SK-N-SH (cell line): ENCODE measurements at regions not wholly inside any gene's neighbourhood (a gene's known extent, or its start where the extent isn't known, plus 50 kb on each side); places are given as distances from the start of the nearest gene placed in this dataset.

Source experiments
- CTCF ChIA-PET: fragments of 300-600, 350-600 bp; formaldehyde crosslinking; extraction: SDS; loops from one replicate; lab custom pipeline; 2021; lab: Yijun Ruan, JAX
- POLR2A ChIA-PET: fragments of 350-600 bp; sonication (Branson Sonifier 250); formaldehyde crosslinking; extraction: SDS; loops from one replicate; lab custom pipeline; 2020; ENCODE audit warnings: antibody characterized with exemption, inconsistent platforms; lab: Yijun Ruan, JAX
- DNase-seq: peaks from one replicate; pipeline ENCODE4 v3.0.0; 2012
- H2AFZ ChIP-seq: fragments of 200-600 bp; sonication (generic); 2 replicates; pipeline ENCODE4 v1.8.1; 2016; ENCODE audit warnings: antibody characterized with exemption, mild to moderate bottlenecking, low read depth
- H3F3A ChIP-seq: fragments of 200-600 bp; sonication (generic); replicated peaks from 2 replicates; pipeline ENCODE3; 2016; ENCODE audit warnings: antibody characterized with exemption, mild to moderate bottlenecking; ENCODE audit not compliant: insufficient read depth
- H3K27ac ChIP-seq, 2 experiments: fragments of 200-500 bp in 1 of 2; fragments of 200-600 bp in 1 of 2; sonication (Bioruptor generic) in 1 of 2; sonication (generic), shearing (Covaris generic) in 1 of 2; 2 replicates each; pipeline versions ENCODE4 v1.5.1 to v1.6.1; 2014 to 2016; ENCODE audit warnings: low read depth in 2 of 2, inconsistent platforms in 1 of 2, low read length in 1 of 2, mild to moderate bottlenecking in 1 of 2, mixed read lengths in 1 of 2
- H3K27me3 ChIP-seq: fragments of 200-600 bp; sonication (generic), shearing (Covaris generic); 2 replicates; pipeline ENCODE4 v1.6.1; 2016; ENCODE audit warnings: mixed run types; ENCODE audit not compliant: insufficient read depth
- H3K36me3 ChIP-seq, 2 experiments: fragments of 200-500 bp in 1 of 2; fragments of 200-600 bp in 1 of 2; sonication (Bioruptor generic) in 1 of 2; sonication (generic) in 1 of 2; replicated peaks in 1 of 2; 2 replicates each; pipeline versions ENCODE3 to v1.5.1; 2014 to 2016; ENCODE audit warnings: low read length in 1 of 2, mild to moderate bottlenecking in 1 of 2; ENCODE audit not compliant: insufficient read depth in 2 of 2, control insufficient read depth in 1 of 2
- H3K4me1 ChIP-seq, 2 experiments: fragments of 200-500 bp in 1 of 2; fragments of 200-600 bp in 1 of 2; sonication (Bioruptor generic) in 1 of 2; sonication (generic), shearing (Covaris generic) in 1 of 2; 2 replicates each; pipeline versions ENCODE4 v1.5.1 to v1.6.1; 2014 to 2016; ENCODE audit warnings: low read depth in 1 of 2, low read length in 1 of 2, mixed run types in 1 of 2; ENCODE audit not compliant: insufficient read depth in 2 of 2, control insufficient read depth in 1 of 2
- H3K4me2 ChIP-seq: fragments of 200-600 bp; sonication (generic), shearing (Covaris generic); 2 replicates; pipeline ENCODE4 v1.6.1; 2017; ENCODE audit warnings: mixed run types
- H3K4me3 ChIP-seq, 2 experiments: fragments of 200-500 bp in 1 of 2; fragments of 200-600 bp in 1 of 2; sonication (Bioruptor generic) in 1 of 2; sonication (generic), shearing (Covaris generic) in 1 of 2; 2 replicates each; pipeline versions ENCODE4 v1.5.1 to v1.8.1; 2014 to 2016; ENCODE audit warnings: low read depth in 2 of 2, inconsistent platforms in 1 of 2, low read length in 1 of 2, mild to moderate bottlenecking in 1 of 2, mixed read lengths in 1 of 2, moderate library complexity in 1 of 2
- H3K79me2 ChIP-seq: fragments of 200-600 bp; sonication (generic); 2 replicates; pipeline ENCODE4 v1.8.1; 2017; ENCODE audit warnings: mild to moderate bottlenecking; ENCODE audit not compliant: insufficient read depth
- H3K9ac ChIP-seq: fragments of 200-600 bp; sonication (generic); 2 replicates; pipeline ENCODE4 v1.6.1; 2017; ENCODE audit warnings: mixed run types
- H3K9me2 ChIP-seq: fragments of 200-600 bp; sonication (generic); 2 replicates; pipeline ENCODE4 v1.6.1; 2017; ENCODE audit warnings: mixed run types
- H3K9me3 ChIP-seq: fragments of 200-600 bp; sonication (generic); 2 replicates; pipeline ENCODE4 v1.6.1; 2017; ENCODE audit warnings: mixed run types, mild to moderate bottlenecking, moderate library complexity
- H4K20me1 ChIP-seq: fragments of 200-600 bp; sonication (generic); 2 replicates; pipeline ENCODE4 v1.6.1; 2017; ENCODE audit warnings: mild to moderate bottlenecking, mixed run types; ENCODE audit not compliant: insufficient read depth
- ELF1 ChIP-seq: IDR thresholded peaks from 2 replicates; pipeline ENCODE4 v1.4.0; 2012
- FOSL2 ChIP-seq: IDR thresholded peaks from 2 replicates; pipeline ENCODE4 v1.4.0; 2012; ENCODE audit warnings: low read depth, mild to moderate bottlenecking, moderate library complexity, borderline replicate concordance
- GABPA ChIP-seq: IDR thresholded peaks from 2 replicates; pipeline ENCODE4 v1.4.0; 2012; ENCODE audit warnings: low read depth, mild to moderate bottlenecking
- GATA2 ChIP-seq: sonication (generic); formaldehyde crosslinking; IDR thresholded peaks from 2 replicates; pipeline ENCODE4 v1.5.0; 2020; ENCODE audit warnings: mild to moderate bottlenecking, missing genetic modification reagents
- RAD21 ChIP-seq: IDR thresholded peaks from 2 replicates; pipeline ENCODE4 v1.6.1; 2012; ENCODE audit warnings: mild to moderate bottlenecking, low read length
- RXRA ChIP-seq: IDR thresholded peaks from 2 replicates; pipeline ENCODE4 v1.4.0; 2012; ENCODE audit warnings: low read depth, mild to moderate bottlenecking, borderline replicate concordance
- WGBS: methylation state at CpG from one replicate; pipeline ENCODE4 v1.1.6; 2017; ENCODE audit warnings: low lambda C conversion rate; 5-methylcytosine and 5-hydroxymethylcytosine counted together
- TF ChIP-seq, protein P1 (sequence below): IDR thresholded peaks from 2 replicates; pipeline ENCODE4 v1.4.0; 2012; ENCODE audit warnings: low read depth
- TF ChIP-seq, protein P2 (sequence below): IDR thresholded peaks from 2 replicates; pipeline ENCODE4 v1.4.0; 2012; ENCODE audit warnings: low read depth, borderline replicate concordance
- TF ChIP-seq, protein P3 (sequence below): IDR thresholded peaks from 2 replicates; pipeline ENCODE4; 2012

DNA sequence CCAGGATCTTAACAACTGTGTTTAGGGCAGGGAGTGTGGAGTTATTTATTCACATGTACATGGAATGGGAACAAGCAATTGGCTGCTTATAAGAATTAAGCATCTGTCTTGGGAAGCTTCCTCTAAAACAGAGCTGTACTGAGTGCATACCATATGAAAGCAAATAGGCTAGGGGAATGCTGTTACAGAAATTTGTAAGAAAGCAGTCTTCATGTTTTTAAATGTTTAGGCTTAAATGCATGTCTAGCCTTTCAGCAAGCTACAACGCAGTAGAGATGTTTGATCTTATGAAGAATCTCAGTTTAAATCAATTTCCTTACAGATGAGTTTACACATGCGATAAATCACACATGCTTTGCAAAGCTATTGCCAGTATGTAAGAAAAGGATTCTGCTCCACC is 123.1 kb upstream of the MID1 start:
- Histone ChIP-seq H2AFZ (no peak overlapping the region), H3K27ac (no peak overlapping the region), H3K4me3 (no peak overlapping the region), H3K9me3 (no peaks in the 10 kb centered on the region), H4K20me1 (no peaks in the 10 kb centered on the region), H3K79me2 (no peaks in the 10 kb centered on the region), H3K9me2 (no peaks in the 10 kb centered on the region), H3K27me3 (no peaks in the 10 kb centered on the region), H3F3A (no peaks in the 10 kb centered on the region), H3K4me1 (peaks cover 0 to 8% of the 10 kb centered on the region in 2 experiments; a peak in 2 of 4 replicates), H3K9ac (no peak overlapping the region), H3K36me3 (no peaks in the 10 kb centered on the region), H3K4me2 (no peak overlapping the region)
- no peak for DNase-seq
- TF ChIP-seq, protein P1, sequence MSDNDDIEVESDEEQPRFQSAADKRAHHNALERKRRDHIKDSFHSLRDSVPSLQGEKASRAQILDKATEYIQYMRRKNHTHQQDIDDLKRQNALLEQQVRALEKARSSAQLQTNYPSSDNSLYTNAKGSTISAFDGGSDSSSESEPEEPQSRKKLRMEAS = no peak
- TF ChIP-seq FOSL2 = no peak
- POLR2A ChIA-PET = no interaction called here
- CTCF ChIA-PET = interaction anchor here (1.1 kb wide), 1 partner anchor 107 kb away, joined by 3 read pairs; no protein-coding TSS in a partner anchor
- WGBS = 48% methylated on average over 2 of the region's 2 CpGs

GRCh38 chrX:10744007-10744406 is 123.6 kb upstream of the MID1 start:
- H3K36me3 ChIP-seq = no peaks in the 10 kb centered on the region
- H3K79me2 ChIP-seq = no peaks in the 10 kb centered on the region
- H3K9me2 ChIP-seq = no peaks in the 10 kb centered on the region
- H3K4me3 ChIP-seq = no peak overlapping the region
- 28% methylated on average over 2 of the region's 2 CpGs for WGBS
- DNase-seq = peak; percentile 17
- CTCF ChIA-PET = no interaction called here
- no peaks in the 10 kb centered on the region for H3K27me3 ChIP-seq
- no peak overlapping the region for H3K27ac ChIP-seq
- H2AFZ ChIP-seq = no peak overlapping the region
- H3F3A ChIP-seq = no peaks in the 10 kb centered on the region
- H4K20me1 ChIP-seq = no peaks in the 10 kb centered on the region
- TF ChIP-seq ELF1 (no peak), GABPA (no peak), RAD21 (0 out of 2 replicates have a peak, but pooled peaks have one; percentile 10), GATA2 (CRISPR knock-in tag) (peak; percentile 65), RXRA (no peak)
- POLR2A ChIA-PET = no interaction called here
- peaks cover 0 to 8% of the 10 kb centered on the region in 2 experiments; a peak in 2 of 4 replicates for H3K4me1 ChIP-seq
- no peak overlapping the region for H3K4me2 ChIP-seq
- no peaks in the 10 kb centered on the region for H3K9me3 ChIP-seq
- no peak overlapping the region for H3K9ac ChIP-seq

GRCh38 chrX:10747975-10748374 is 127.6 kb upstream of the MID1 start:
- CTCF ChIA-PET = no interaction called here
- no peaks in the 10 kb centered on the region for H3K9me3 ChIP-seq

More at GRCh38 chrX:10747975-10748374, 127.6 kb upstream of the MID1 start:
- DNase-seq = no peak
- no peaks in the 10 kb centered on the region for H3K79me2 ChIP-seq
- H4K20me1 ChIP-seq = no peaks in the 10 kb centered on the region
- no peak overlapping the region for H3K27ac ChIP-seq
- no peaks in the 10 kb centered on the region for H3K9me2 ChIP-seq
- no peaks in the 10 kb centered on the region for H3K36me3 ChIP-seq
- no peak overlapping the region for H3K4me3 ChIP-seq
- H3K27me3 ChIP-seq = no peaks in the 10 kb centered on the region
- WGBS = 40% methylated on average over 1 of the region's 1 CpG
- H3K9ac ChIP-seq = no peak overlapping the region
- no peak overlapping the region for H3K4me2 ChIP-seq
- H2AFZ ChIP-seq = no peak overlapping the region
- TF ChIP-seq, protein P2, sequence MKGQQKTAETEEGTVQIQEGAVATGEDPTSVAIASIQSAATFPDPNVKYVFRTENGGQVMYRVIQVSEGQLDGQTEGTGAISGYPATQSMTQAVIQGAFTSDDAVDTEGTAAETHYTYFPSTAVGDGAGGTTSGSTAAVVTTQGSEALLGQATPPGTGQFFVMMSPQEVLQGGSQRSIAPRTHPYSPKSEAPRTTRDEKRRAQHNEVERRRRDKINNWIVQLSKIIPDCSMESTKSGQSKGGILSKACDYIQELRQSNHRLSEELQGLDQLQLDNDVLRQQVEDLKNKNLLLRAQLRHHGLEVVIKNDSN = no peak
- TF ChIP-seq ELF1 = no peak
- TF ChIP-seq, protein P3, sequence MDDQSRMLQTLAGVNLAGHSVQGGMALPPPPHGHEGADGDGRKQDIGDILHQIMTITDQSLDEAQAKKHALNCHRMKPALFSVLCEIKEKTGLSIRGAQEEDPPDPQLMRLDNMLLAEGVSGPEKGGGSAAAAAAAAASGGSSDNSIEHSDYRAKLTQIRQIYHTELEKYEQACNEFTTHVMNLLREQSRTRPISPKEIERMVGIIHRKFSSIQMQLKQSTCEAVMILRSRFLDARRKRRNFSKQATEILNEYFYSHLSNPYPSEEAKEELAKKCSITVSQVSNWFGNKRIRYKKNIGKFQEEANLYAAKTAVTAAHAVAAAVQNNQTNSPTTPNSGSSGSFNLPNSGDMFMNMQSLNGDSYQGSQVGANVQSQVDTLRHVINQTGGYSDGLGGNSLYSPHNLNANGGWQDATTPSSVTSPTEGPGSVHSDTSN = no peak
- TF ChIP-seq, all 33 proteins: peak for 0
- peaks cover 0 to 6% of the 10 kb centered on the region in 2 experiments; a peak in 1 of 4 replicates for H3K4me1 ChIP-seq
- no peaks in the 10 kb centered on the region for H3F3A ChIP-seq
- POLR2A ChIA-PET = no interaction called here
